RKO (cell line): ENCODE measurements at regions not wholly inside any gene's neighbourhood (a gene's known extent, or its start where the extent isn't known, plus 50 kb on each side); places are given as distances from the start of the nearest gene placed in this dataset.

ENCODE experiments used
- DNase-seq: peaks from one replicate; pipeline ENCODE4 v3.0.0-alpha.2; 2016; ENCODE audit warnings: low spot score

- no peak for DNase-seq
These were observed 87.4 kb upstream of the FZD10 start for GRCh38 chr12:130074661-130075406.

GRCh38 chr12:130075497-130076076, 86.7 kb upstream of the FZD10 start:
- no peak for DNase-seq

GRCh38 chr12:130076126-130076525, 86.1 kb upstream of the FZD10 start:
- DNase-seq, result no peak

GRCh38 chr12:130076752-130077151, 85.5 kb upstream of the FZD10 start:
- no peak for DNase-seq

- no peak for DNase-seq
These were observed 83.4 kb upstream of the FZD10 start for GRCh38 chr12:130078852-130079251.

GRCh38 chr12:130079279-130079678, 83.0 kb upstream of the FZD10 start:
- no peak for DNase-seq

- no peak for DNase-seq
These were observed 82.1 kb upstream of the FZD10 start for GRCh38 chr12:130080205-130080604.

GRCh38 chr12:130081117-130081805, 81.0 kb upstream of the FZD10 start:
- no peak for DNase-seq

- DNase-seq, result no peak
These were observed 79.3 kb upstream of the FZD10 start for GRCh38 chr12:130083002-130083401.

GRCh38 chr12:130083734-130084133, 78.5 kb upstream of the FZD10 start:
- DNase-seq, result no peak

GRCh38 chr12:130084359-130084758, 77.9 kb upstream of the FZD10 start:
- no peak for DNase-seq

GRCh38 chr12:130086248-130086647, 76.0 kb upstream of the FZD10 start:
- no peak for DNase-seq

- no peak for DNase-seq
These were observed 75.5 kb upstream of the FZD10 start for GRCh38 chr12:130086797-130087196.

- no peak for DNase-seq
These were observed 75.0 kb upstream of the FZD10 start for GRCh38 chr12:130087222-130087621.

- DNase-seq, result no peak
These were observed 73.8 kb upstream of the FZD10 start for GRCh38 chr12:130088504-130088903.

- DNase-seq, result no peak
These were observed 71.7 kb upstream of the FZD10 start for GRCh38 chr12:130090542-130090941.

GRCh38 chr12:130093380-130093779, 68.9 kb upstream of the FZD10 start:
- no peak for DNase-seq

GRCh38 chr12:130097342-130097741, 64.9 kb upstream of the FZD10 start:
- DNase-seq, result no peak

- DNase-seq, result no peak
These were observed 64.4 kb upstream of the FZD10 start for GRCh38 chr12:130097798-130098255.

GRCh38 chr12:130098301-130099005, 63.8 kb upstream of the FZD10 start:
- no peak for DNase-seq

- no peak for DNase-seq
These were observed 61.5 kb upstream of the FZD10 start for GRCh38 chr12:130100634-130101362.

- no peak for DNase-seq
These were observed 60.9 kb upstream of the FZD10 start for GRCh38 chr12:130101370-130101769.
